ENCODE measurements at regions not wholly inside any gene's neighbourhood (a gene's known extent, or its start where the extent isn't known, plus 50 kb on each side); places are given as distances from the start of the nearest gene placed in this dataset.
"Not testable (repeated sequence)": the region's sequence is repeated elsewhere in the genome, so short reads cannot be mapped to it uniquely, and the experiment has no call there.

- no peak for DNase-seq
These were observed 755.9 kb upstream of the ADGRL4 start for GRCh38 chr1:79762461-79762860.

- no peak for DNase-seq
These were observed 754.0 kb upstream of the ADGRL4 start for GRCh38 chr1:79760531-79760930.

- no peak for DNase-seq
These were observed 743.1 kb upstream of the ADGRL4 start for GRCh38 chr1:79749607-79750006.

GRCh38 chr1:79745929-79746328, 739.4 kb upstream of the ADGRL4 start:
- DNase-seq = no peak

GRCh38 chr1:79744746-79745145, 738.2 kb upstream of the ADGRL4 start:
- no peak for DNase-seq

- no peak for DNase-seq
These were observed 735.3 kb upstream of the ADGRL4 start for GRCh38 chr1:79741720-79742421.

- DNase-seq = no peak
These were observed 731.6 kb upstream of the ADGRL4 start for GRCh38 chr1:79738101-79738500.

GRCh38 chr1:79737193-79737592, 730.7 kb upstream of the ADGRL4 start:
- no peak for DNase-seq

- DNase-seq = no peak
These were observed 726.4 kb upstream of the ADGRL4 start for GRCh38 chr1:79732950-79733349.

- DNase-seq = no peak
These were observed 720.4 kb upstream of the ADGRL4 start for GRCh38 chr1:79726911-79727310.

- DNase-seq = no peak
These were observed 719.8 kb upstream of the ADGRL4 start for GRCh38 chr1:79726321-79726720.

- no peak for DNase-seq
These were observed 709.9 kb upstream of the ADGRL4 start for GRCh38 chr1:79716447-79716846.

- DNase-seq = no peak
These were observed 708.1 kb upstream of the ADGRL4 start for GRCh38 chr1:79714664-79715063.

- no peak for DNase-seq
These were observed 704.5 kb upstream of the ADGRL4 start for GRCh38 chr1:79711001-79711431.

GRCh38 chr1:79708646-79709265, 702.2 kb upstream of the ADGRL4 start:
- DNase-seq = no peak

GRCh38 chr1:79705218-79705617, 698.7 kb upstream of the ADGRL4 start:
- DNase-seq = no peak

GRCh38 chr1:79704067-79704466, 697.5 kb upstream of the ADGRL4 start:
- DNase-seq = no peak

- DNase-seq = not testable (repeated sequence)
These were observed 695.9 kb upstream of the ADGRL4 start for GRCh38 chr1:79702336-79702999.

- DNase-seq = no peak
These were observed 688.6 kb upstream of the ADGRL4 start for GRCh38 chr1:79695138-79695537.

- no peak for DNase-seq
These were observed 687.7 kb upstream of the ADGRL4 start for GRCh38 chr1:79694241-79694640.

GRCh38 chr1:79693441-79694114, 687.0 kb upstream of the ADGRL4 start:
- no peak for DNase-seq

- DNase-seq = no peak
These were observed 686.0 kb upstream of the ADGRL4 start for GRCh38 chr1:79692519-79692918.

- no peak for DNase-seq
These were observed 682.4 kb upstream of the ADGRL4 start for GRCh38 chr1:79688932-79689331.

- no peak for DNase-seq
These were observed 676.9 kb upstream of the ADGRL4 start for GRCh38 chr1:79683420-79683819.

Data from CD4-positive, alpha-beta T cell treated with Interleukin-1 beta for 1 hour (primary cell).